OCI-LY7 (cell line): ENCODE measurements at regions not wholly inside any gene's neighbourhood (a gene's known extent, or its start where the extent isn't known, plus 50 kb on each side); places are given as distances from the start of the nearest gene placed in this dataset.

Source experiments
- EZH2phosphoT487 ChIP-seq: fragments of 200-600 bp; sonication (generic); IDR thresholded peaks from 2 replicates; pipeline ENCODE4 v1.6.1; 2018; ENCODE audit warnings: low read depth, borderline replicate concordance, mild to moderate bottlenecking, mixed run types, antibody characterized with exemption, low read length, moderate library complexity, mixed read lengths
- TF ChIP-seq, protein P1 (sequence below): fragments of 200-600 bp; sonication (generic); conservative IDR thresholded peaks from 2 replicates; pipeline ENCODE4 v1.5.1; 2014; ENCODE audit warnings: mild to moderate bottlenecking, antibody characterized with exemption, low read length, moderate library complexity, mixed read lengths

- TF ChIP-seq, protein P1, sequence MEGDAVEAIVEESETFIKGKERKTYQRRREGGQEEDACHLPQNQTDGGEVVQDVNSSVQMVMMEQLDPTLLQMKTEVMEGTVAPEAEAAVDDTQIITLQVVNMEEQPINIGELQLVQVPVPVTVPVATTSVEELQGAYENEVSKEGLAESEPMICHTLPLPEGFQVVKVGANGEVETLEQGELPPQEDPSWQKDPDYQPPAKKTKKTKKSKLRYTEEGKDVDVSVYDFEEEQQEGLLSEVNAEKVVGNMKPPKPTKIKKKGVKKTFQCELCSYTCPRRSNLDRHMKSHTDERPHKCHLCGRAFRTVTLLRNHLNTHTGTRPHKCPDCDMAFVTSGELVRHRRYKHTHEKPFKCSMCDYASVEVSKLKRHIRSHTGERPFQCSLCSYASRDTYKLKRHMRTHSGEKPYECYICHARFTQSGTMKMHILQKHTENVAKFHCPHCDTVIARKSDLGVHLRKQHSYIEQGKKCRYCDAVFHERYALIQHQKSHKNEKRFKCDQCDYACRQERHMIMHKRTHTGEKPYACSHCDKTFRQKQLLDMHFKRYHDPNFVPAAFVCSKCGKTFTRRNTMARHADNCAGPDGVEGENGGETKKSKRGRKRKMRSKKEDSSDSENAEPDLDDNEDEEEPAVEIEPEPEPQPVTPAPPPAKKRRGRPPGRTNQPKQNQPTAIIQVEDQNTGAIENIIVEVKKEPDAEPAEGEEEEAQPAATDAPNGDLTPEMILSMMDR, result no peak
- no peak for TF ChIP-seq EZH2phosphoT487
Measured at GRCh38 chrX:124260845-124261244, 71.6 kb upstream of the TEX13D start.
